ENCODE measurements at regions not wholly inside any gene's neighbourhood (a gene's known extent, or its start where the extent isn't known, plus 50 kb on each side); places are given as distances from the start of the nearest gene placed in this dataset.

DNA sequence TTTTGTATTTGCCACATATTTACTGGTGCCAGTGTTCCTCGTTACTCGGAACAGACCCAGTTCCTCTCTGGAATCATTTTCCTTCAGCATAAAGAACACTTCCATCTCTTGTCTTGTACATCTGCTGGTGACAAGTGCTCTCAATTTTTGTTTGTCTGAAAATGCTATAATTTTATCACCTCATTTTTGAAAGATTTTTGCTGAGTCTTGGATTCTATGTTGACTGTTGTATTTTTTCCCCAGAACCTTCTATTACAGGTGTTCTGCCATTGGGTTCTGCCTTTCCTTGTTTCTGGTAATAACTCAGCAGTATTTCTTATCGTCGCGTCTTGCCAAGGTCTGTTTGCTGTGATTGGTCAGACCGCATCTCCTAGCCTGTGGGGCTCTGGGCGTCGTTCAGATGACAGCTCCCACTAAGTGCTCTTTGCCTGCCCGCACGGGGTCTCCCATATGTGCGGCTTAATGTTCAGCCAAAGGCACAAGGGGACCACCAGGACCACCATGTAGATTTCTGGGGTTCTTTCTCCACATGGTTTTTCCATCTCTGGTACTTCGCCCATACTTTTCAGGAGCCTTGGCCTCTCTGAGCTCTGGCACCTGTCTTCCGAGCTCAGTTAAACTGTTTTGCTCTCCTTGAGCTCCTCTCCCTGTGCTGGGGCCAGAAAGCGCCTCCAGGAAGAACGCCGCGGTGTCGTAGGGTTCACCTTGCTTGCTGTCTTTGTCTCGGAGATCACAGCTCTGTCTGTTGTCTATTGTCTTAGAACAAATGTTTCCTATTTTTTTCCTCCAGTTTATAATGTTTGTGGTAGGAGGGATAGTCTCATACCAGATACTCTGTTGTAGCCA is 80.0 kb downstream of the METRNL start:
- H2BK15ac ChIP-seq (ENCODE audit: low read length), result no peak overlapping the region
- H3K79me2 ChIP-seq (ENCODE audit: control insufficient read depth in 1 of 2, insufficient read depth in 2 of 2, low read length in 2 of 2), result no peaks in the 10 kb centered on the region
- H2AK5ac ChIP-seq (ENCODE audit: low read depth, low read length), result no peak overlapping the region
- no peak overlapping the region for H4K91ac ChIP-seq (replicated peaks; ENCODE audit: insufficient read length, low read length)
- no peaks in the 10 kb centered on the region for H3K27me3 ChIP-seq (replicated peaks in 1 of 4; ENCODE audit: control insufficient read depth in 3 of 4, extremely low read depth in 1 of 4, insufficient read depth in 3 of 4, low read length in 3 of 4)
- no peak overlapping the region for H3K9ac ChIP-seq (replicated peaks in 1 of 4; ENCODE audit: extremely low read depth in 1 of 4, low read depth in 3 of 4, low read length in 3 of 4)
- H3K36me3 ChIP-seq (ENCODE audit: control insufficient read depth in 2 of 4, insufficient read depth in 4 of 4, low read length in 3 of 4), result no peaks in the 10 kb centered on the region
- POLR2A ChIA-PET (ENCODE audit: partially characterized antibody), result no interaction called here
- H3K4ac ChIP-seq (replicated peaks; ENCODE audit: insufficient read length, low read depth, low read length), result no peak overlapping the region
- no peak overlapping the region; the same call in 1 of the 2 replicates for H4K8ac ChIP-seq (ENCODE audit: extremely low read depth, insufficient read depth, low read length)
- no peak overlapping the region for H3K27ac ChIP-seq (ENCODE audit: low read depth, low read length)
- no peak overlapping the region for H2BK120ac ChIP-seq (replicated peaks; ENCODE audit: low read depth, low read length)
- CTCF ChIA-PET (ENCODE audit: partially characterized antibody), result interaction anchor here (1.0 kb wide), 2 partner anchors 12 to 198 kb away, joined by 3 read pairs; no protein-coding TSS in a partner anchor
- H3K4me1 ChIP-seq (replicated peaks in 1 of 4; ENCODE audit: control insufficient read depth in 3 of 4, insufficient read depth in 4 of 4, low read length in 3 of 4), result no peaks in the 10 kb centered on the region
- no peak overlapping the region for H3K14ac ChIP-seq (ENCODE audit: insufficient read length)
- no peak overlapping the region for H2BK12ac ChIP-seq (ENCODE audit: low read depth, low read length)
- TF ChIP-seq TAF1 (IDR thresholded peaks at IDR 0.05; ENCODE audit: low read depth, low read length), result no peak
- H4K20me1 ChIP-seq (replicated peaks in 1 of 2; ENCODE audit: control insufficient read depth in 1 of 2, insufficient read depth in 2 of 2, low read length in 2 of 2), result no peaks in the 10 kb centered on the region
- H3K4me3 ChIP-seq (ENCODE audit: extremely low read depth in 1 of 4, insufficient read depth in 2 of 4, low read depth in 3 of 4, low read length in 4 of 4), result no peak overlapping the region
- DNase-seq (ENCODE audit: low read depth in 1 of 2, low spot score in 2 of 2) (no peak), FAIRE-seq (no peak)
- H2BK5ac ChIP-seq (ENCODE audit: low read depth, low read length), result no peak overlapping the region
- no peak overlapping the region for H2BK20ac ChIP-seq (ENCODE audit: low read length)
- peaks cover 56 to 76% of the 10 kb centered on the region in 2 experiments for H3K9me3 ChIP-seq (ENCODE audit: insufficient read depth in 2 of 2, low read depth in 1 of 2, low read length in 1 of 2)
- 86% methylated on average over 19 of the region's 19 CpGs; no CpG with 5 or more reads in 1 of the 2 experiments for WGBS, 2 experiments (ENCODE audit: extremely low coverage in 1 of 2, insufficient coverage in 1 of 2, insufficient read length in 1 of 2, insufficient replicate concordance in 2 of 2, low coverage in 1 of 2, low lambda C conversion rate in 2 of 2, missing lambda C conversion rate in 1 of 2)
- H3K56ac ChIP-seq (replicated peaks; ENCODE audit: insufficient read length, low read depth, low read length), result no peak overlapping the region
- H3K18ac ChIP-seq (ENCODE audit: extremely low read depth, low read length), result no peak overlapping the region
- H3K4me2 ChIP-seq (ENCODE audit: insufficient read depth in 1 of 2, low read depth in 2 of 2, low read length in 2 of 2), result no peak overlapping the region
- no peak overlapping the region for H4K5ac ChIP-seq (ENCODE audit: insufficient read length, low read depth, low read length)
- H2AFZ ChIP-seq (ENCODE audit: low read length), result no peak overlapping the region
- H3K23me2 ChIP-seq (ENCODE audit: low read depth, low read length), result no peaks in the 10 kb centered on the region
- H3K23ac ChIP-seq (ENCODE audit: insufficient read length), result no peak overlapping the region
- no peaks in the 10 kb centered on the region for H3K79me1 ChIP-seq (ENCODE audit: low read depth, low read length)
